ENCODE measurements at regions not wholly inside any gene's neighbourhood (a gene's known extent, or its start where the extent isn't known, plus 50 kb on each side); places are given as distances from the start of the nearest gene placed in this dataset.

DNA sequence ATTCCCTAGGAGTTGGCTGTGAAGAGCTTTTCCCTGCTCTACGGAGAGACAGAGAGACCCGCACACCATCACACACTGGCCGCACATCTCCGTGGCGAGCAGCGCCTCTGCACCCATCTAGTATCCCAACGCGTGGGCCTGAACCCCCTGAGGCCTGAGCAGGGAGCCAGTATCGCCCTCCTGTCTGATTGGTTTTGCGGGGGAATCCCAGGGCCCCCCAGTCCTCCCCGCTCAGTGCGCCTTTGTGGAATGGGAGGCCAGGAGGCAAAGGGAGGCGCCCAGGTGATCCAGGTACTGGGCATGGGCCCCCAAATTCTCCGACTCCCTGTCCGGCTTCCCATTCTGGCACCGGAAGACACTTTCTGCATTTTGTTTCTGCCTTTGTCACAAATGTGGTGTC is 344.3 kb downstream of the GLRX3 start:
- DNase-seq (ENCODE audit: low spot score in 2 of 2), result peak in 1 of 2 donors; percentile 28
- intact Hi-C loops (cut with DNase I; ENCODE audit: low total_unique reads), result loop anchor here (5.0 kb wide), 1 partner anchor 532 kb away; no protein-coding TSS in a partner anchor
- H3K4me1 ChIP-seq, result no peaks in the 10 kb centered on the region

DNA sequence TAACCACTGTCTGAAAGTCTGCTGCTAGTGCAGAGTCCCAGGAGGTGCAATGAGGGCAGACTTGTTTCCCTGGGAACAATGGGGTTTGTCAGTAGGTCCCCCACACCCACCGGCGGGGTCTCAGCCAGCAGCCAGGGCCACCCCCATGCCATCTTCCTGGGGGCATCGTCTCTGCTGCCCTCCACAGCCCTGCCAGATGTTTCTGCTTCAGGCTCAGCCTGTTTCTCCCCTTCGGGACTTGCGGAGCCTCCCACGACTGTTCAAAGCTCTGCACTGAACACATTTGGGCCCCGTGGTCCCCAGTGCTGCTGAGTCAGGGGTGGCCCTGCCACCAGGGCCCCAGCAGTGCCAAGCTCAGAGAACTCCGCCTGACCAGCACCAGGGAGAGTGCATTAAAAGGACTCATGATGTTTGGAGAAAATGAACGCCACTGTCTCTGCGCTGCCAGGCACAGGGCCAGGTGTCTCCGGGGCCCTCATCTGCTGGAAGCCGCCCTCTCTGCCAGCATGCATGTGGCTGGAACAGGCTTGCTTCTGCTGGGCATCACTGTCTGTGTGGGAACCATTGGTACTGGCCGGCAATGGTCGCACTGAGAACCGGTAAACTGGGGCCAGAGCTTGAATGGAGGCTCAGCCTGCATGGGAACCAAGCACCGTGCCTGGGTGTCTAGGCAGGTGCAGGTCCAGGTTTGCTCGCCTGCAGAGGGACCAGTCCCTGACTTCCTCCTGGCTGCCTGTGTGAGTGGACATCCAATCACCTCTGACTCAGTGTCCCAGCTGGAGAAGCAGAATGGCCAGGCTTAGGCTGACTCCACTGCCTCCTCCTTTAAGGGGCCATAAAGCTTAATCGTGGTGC is 345.1 kb downstream of the GLRX3 start:
- H3K36me3 ChIP-seq, result no peaks in the 10 kb centered on the region
- TF ChIP-seq, protein P1, sequence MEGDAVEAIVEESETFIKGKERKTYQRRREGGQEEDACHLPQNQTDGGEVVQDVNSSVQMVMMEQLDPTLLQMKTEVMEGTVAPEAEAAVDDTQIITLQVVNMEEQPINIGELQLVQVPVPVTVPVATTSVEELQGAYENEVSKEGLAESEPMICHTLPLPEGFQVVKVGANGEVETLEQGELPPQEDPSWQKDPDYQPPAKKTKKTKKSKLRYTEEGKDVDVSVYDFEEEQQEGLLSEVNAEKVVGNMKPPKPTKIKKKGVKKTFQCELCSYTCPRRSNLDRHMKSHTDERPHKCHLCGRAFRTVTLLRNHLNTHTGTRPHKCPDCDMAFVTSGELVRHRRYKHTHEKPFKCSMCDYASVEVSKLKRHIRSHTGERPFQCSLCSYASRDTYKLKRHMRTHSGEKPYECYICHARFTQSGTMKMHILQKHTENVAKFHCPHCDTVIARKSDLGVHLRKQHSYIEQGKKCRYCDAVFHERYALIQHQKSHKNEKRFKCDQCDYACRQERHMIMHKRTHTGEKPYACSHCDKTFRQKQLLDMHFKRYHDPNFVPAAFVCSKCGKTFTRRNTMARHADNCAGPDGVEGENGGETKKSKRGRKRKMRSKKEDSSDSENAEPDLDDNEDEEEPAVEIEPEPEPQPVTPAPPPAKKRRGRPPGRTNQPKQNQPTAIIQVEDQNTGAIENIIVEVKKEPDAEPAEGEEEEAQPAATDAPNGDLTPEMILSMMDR (IDR thresholded peaks at IDR 0.05), result no peak
- H3K4me3 ChIP-seq, result no peak overlapping the region
- no peaks in the 10 kb centered on the region for H3K9me3 ChIP-seq
- peak in 1 of 2 donors; percentile 40 for DNase-seq (ENCODE audit: low spot score in 2 of 2)
- no peak overlapping the region for H3K27ac ChIP-seq
- no peaks in the 10 kb centered on the region for H3K4me1 ChIP-seq
- intact Hi-C loops (cut with DNase I; ENCODE audit: low total_unique reads), result loop anchor here (5.0 kb wide), 1 partner anchor 531 kb away; no protein-coding TSS in a partner anchor
- H3K27me3 ChIP-seq, result peaks cover 0 to 58% of the 10 kb centered on the region in 2 donors

More for the DNA sequence above, 344.3 kb downstream of the GLRX3 start:
- no peaks in the 10 kb centered on the region for H3K9me3 ChIP-seq
- no peaks in the 10 kb centered on the region for H3K36me3 ChIP-seq
- no peak overlapping the region for H3K4me3 ChIP-seq
- no peak overlapping the region for H3K27ac ChIP-seq
- H3K27me3 ChIP-seq, result peaks cover 0 to 52% of the 10 kb centered on the region in 2 donors
- TF ChIP-seq POLR2AphosphoS5 (IDR thresholded peaks at IDR 0.05) (no peak), POLR2A (IDR thresholded peaks at IDR 0.05) (no peak)
- TF ChIP-seq, protein P1 (IDR thresholded peaks at IDR 0.05), result no peak

DNA sequence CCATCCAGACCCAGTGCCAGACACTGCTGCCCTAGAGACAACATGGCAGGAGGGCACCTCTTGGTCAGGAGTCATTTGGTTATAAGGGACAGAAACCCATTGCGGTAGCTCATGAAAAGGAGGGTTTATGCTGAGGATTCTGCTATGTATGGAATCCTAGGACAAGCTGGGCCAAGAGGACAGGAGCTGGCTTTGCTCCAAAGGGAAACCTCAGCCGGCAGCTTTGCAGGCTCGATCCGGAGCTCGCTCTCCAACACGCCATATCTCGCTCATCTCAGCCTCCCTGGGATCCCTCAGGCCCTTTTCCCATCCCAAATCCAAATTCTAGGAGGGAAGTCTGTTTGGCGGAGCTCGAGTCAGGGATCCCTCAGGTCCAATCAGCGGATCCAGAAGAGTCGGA is 345.7 kb downstream of the GLRX3 start:
- Histone ChIP-seq H3K27me3 (peaks cover 0 to 52% of the 10 kb centered on the region in 2 donors), H3K27ac (no peak overlapping the region), H3K4me3 (no peak overlapping the region), H3K36me3 (no peaks in the 10 kb centered on the region), H3K4me1 (no peaks in the 10 kb centered on the region), H3K9me3 (no peaks in the 10 kb centered on the region)
- TF ChIP-seq, protein P1 (IDR thresholded peaks at IDR 0.05), result no peak
- TF ChIP-seq POLR2AphosphoS5 (IDR thresholded peaks at IDR 0.05), result no peak
- no peak for TF ChIP-seq POLR2A (IDR thresholded peaks at IDR 0.05)
- peak in 1 of 2 donors; percentile 19 for DNase-seq (ENCODE audit: low spot score in 2 of 2)
- intact Hi-C loops (cut with DNase I; ENCODE audit: low total_unique reads), result loop anchor here (5.0 kb wide), 1 partner anchor 530 kb away; no protein-coding TSS in a partner anchor

DNA sequence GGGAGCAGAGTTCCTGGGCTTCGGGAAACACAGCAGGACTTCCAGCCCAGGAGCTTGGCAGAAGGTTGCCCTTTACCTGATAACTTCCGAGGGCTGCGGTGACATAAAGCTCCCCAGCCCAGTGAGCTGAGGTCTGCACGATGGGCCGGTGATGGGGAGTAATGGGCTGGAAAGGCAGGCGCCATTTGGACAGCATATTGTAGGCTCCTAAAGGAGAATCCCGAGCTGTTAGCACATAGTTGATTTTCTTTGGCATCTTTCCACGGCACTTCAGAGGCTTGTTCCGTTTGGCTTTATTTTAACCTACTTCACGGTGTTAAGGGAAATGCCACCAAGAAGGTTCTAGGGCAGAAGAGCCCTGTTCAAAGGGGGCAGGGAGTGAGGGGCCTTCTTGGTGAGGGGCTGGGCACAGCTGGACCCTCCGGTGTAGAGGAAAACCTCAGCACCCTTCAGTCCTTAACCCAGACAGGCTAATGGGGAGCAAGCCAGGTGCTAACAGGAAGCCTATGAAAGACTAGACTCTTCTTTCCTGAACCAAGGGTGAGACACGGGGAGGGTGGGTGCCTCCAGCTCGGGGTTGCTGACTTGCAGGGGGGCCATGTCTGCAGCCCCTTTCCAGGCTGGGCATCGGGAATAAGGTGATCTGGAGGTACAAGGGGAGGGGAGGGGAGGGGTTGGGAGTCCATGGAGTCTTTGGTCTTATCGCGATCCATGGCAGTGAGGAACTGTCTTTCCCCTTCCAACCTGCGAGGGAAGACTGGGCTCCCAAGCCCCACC is 347.7 kb downstream of the GLRX3 start:
- H3K36me3 ChIP-seq, result no peaks in the 10 kb centered on the region
- H3K4me3 ChIP-seq, result no peak overlapping the region
- no peaks in the 10 kb centered on the region for H3K9me3 ChIP-seq
- no peak overlapping the region for H3K27ac ChIP-seq
- peak in 1 of 2 donors; percentile 49 for DNase-seq (ENCODE audit: low spot score in 2 of 2)
- peaks cover 0 to 45% of the 10 kb centered on the region in 2 donors for H3K27me3 ChIP-seq
- no peak for TF ChIP-seq POLR2AphosphoS5 (IDR thresholded peaks at IDR 0.05)
- TF ChIP-seq, protein P1 (IDR thresholded peaks at IDR 0.05), result no peak
- no peak for TF ChIP-seq POLR2A (IDR thresholded peaks at IDR 0.05)
- no peaks in the 10 kb centered on the region for H3K4me1 ChIP-seq
- intact Hi-C loops (cut with DNase I; ENCODE audit: low total_unique reads), result loop anchor here (5.0 kb wide), 1 partner anchor 528 kb away; no protein-coding TSS in a partner anchor
